Right lobe of liver (tissue), 6 donors: ENCODE measurements at regions not wholly inside any gene's neighbourhood (a gene's known extent, or its start where the extent isn't known, plus 50 kb on each side); places are given as distances from the start of the nearest gene placed in this dataset.
A peak's percentile ranks its signal among the peaks of the same experiment; 100 is the strongest.

Experiments
- ATAC-seq, 4 donors: fragments of 200-7000 bp; cut with Tn5 transposase; one replicate each; pipeline ENCODE4 v1.9.1; 2020; ENCODE audit warnings: mild to moderate bottlenecking in 4 of 4, moderate library complexity in 4 of 4
- DNase-seq, 3 donors: peaks; one replicate each; pipeline ENCODE4 v3.0.0-alpha.2; 2020
- H3K27ac ChIP-seq, 3 donors: fragments of 200-600 bp; one replicate each; pipeline ENCODE4 v1.8.0; 2022
- H3K27me3 ChIP-seq, 2 donors: fragments of 200-600 bp; one replicate each; pipeline ENCODE4 v1.8.0; 2022
- H3K36me3 ChIP-seq, 4 donors: fragments of 200-600 bp; sonication (generic) in 1 of 4; one replicate each; pipeline versions ENCODE4 v1.5.1 to v1.8.0; 2017 to 2022; ENCODE audit warnings: control low read depth in 1 of 4
- H3K4me1 ChIP-seq, 4 donors: fragments of 200-600 bp; sonication (generic) in 1 of 4; one replicate each; pipeline versions ENCODE4 v1.5.1 to v1.8.0; 2017 to 2022; ENCODE audit warnings: control low read depth in 1 of 4
- H3K4me3 ChIP-seq, 3 donors: fragments of 200-600 bp; one replicate each; pipeline ENCODE4 v1.8.0; 2022
- H3K9me3 ChIP-seq, 4 donors: fragments of 200-600 bp; sonication (generic) in 1 of 4; one replicate each; pipeline versions ENCODE4 v1.5.1 to v1.8.0; 2017 to 2022; ENCODE audit warnings: control low read depth in 1 of 4
- CTCF ChIP-seq, 4 donors: fragments of 200-600 bp in 3 of 4; fragments of 450-650 bp in 1 of 4; IDR thresholded peaks; one replicate each; pipeline versions ENCODE4 v1.5.1 to v1.8.0; 2016 to 2022; ENCODE audit warnings: antibody characterized with exemption in 4 of 4, mild to moderate bottlenecking in 2 of 4
- POLR2A ChIP-seq: fragments of 450-650 bp; IDR thresholded peaks from one replicate; pipeline ENCODE4 v1.6.1; 2017; ENCODE audit warnings: antibody characterized with exemption, mild to moderate bottlenecking
- WGBS: methylation state at CpG from one replicate; pipeline ENCODE4 v1.1.6; 2018; ENCODE audit warnings: low coverage, low lambda C conversion rate; ENCODE audit not compliant: insufficient coverage; ENCODE audit errors: missing lambda C conversion rate; 5-methylcytosine and 5-hydroxymethylcytosine counted together
- intact Hi-C, 2 donors: fragments of 100-400 bp; cut with DNase I; formaldehyde crosslinking; loops; one replicate each; pipeline versions ENCODE4 v1.11.2 to v1.14.1; 2022
- donor health status: DM: no; HTN: yes; CAD: no.
- donor health status: DM: no; HTN: no; CAD: no.
- donor health status: DM: no; HTN: no; CAD: no.
- donor health status: DM: no; HTN: yes; CAD: no.
- donor health status: DM: no; HTN: yes; CAD: no.

GRCh38 chr7:12485845-12486244, 82.2 kb upstream of the VWDE start:
- no peak for ATAC-seq
- H3K36me3 ChIP-seq = no peaks in the 10 kb centered on the region
- no peak for DNase-seq
- H3K27me3 ChIP-seq = no peaks in the 10 kb centered on the region
- H3K4me3 ChIP-seq = no peak overlapping the region
- 100% methylated on average over 2 of the region's 2 CpGs for WGBS
- no peak overlapping the region for H3K27ac ChIP-seq
- intact Hi-C loops = no loop called here
- H3K4me1 ChIP-seq = no peaks in the 10 kb centered on the region
- H3K9me3 ChIP-seq = no peaks in the 10 kb centered on the region
- TF ChIP-seq POLR2A (no peak), CTCF (IDR thresholded peaks at IDR 0.05) (no peak)

- DNase-seq (no peak), ATAC-seq (no peak)
- TF ChIP-seq CTCF (IDR thresholded peaks at IDR 0.05) (no peak), POLR2A (no peak)
- no peaks in the 10 kb centered on the region for H3K9me3 ChIP-seq
- intact Hi-C loops = no loop called here
- H3K36me3 ChIP-seq = no peaks in the 10 kb centered on the region
- H3K27ac ChIP-seq = no peak overlapping the region
- H3K4me1 ChIP-seq = no peaks in the 10 kb centered on the region
- H3K27me3 ChIP-seq = no peaks in the 10 kb centered on the region
- H3K4me3 ChIP-seq = no peak overlapping the region
These were observed 82.2 kb upstream of the SCIN start for GRCh38 chr7:12488341-12488740.

GRCh38 chr7:12490107-12490688, 80.3 kb upstream of the SCIN start:
- Histone ChIP-seq H3K27me3 (no peaks in the 10 kb centered on the region), H3K9me3 (no peaks in the 10 kb centered on the region), H3K4me1 (no peaks in the 10 kb centered on the region), H3K4me3 (no peak overlapping the region), H3K27ac (no peak overlapping the region), H3K36me3 (no peaks in the 10 kb centered on the region)
- intact Hi-C loops = no loop called here
- ATAC-seq (peak; percentile 41 to 78 (median 60)), DNase-seq (no peak)
- WGBS = 4% methylated on average over 2 of the region's 2 CpGs
- TF ChIP-seq POLR2A (no peak), CTCF (IDR thresholded peaks at IDR 0.05) (peak; percentile 37 to 57 (median 50))

GRCh38 chr7:12490940-12491339, 79.6 kb upstream of the SCIN start:
- DNase-seq (no peak), ATAC-seq (no peak)
- Histone ChIP-seq H3K9me3 (no peaks in the 10 kb centered on the region), H3K27ac (no peak overlapping the region), H3K4me1 (no peaks in the 10 kb centered on the region), H3K36me3 (no peaks in the 10 kb centered on the region), H3K4me3 (no peak overlapping the region), H3K27me3 (no peaks in the 10 kb centered on the region)
- WGBS = 40% methylated on average over 2 of the region's 2 CpGs
- no peak for TF ChIP-seq POLR2A
- TF ChIP-seq CTCF (IDR thresholded peaks at IDR 0.05) = no peak
- intact Hi-C loops = no loop called here

- H3K27me3 ChIP-seq = no peaks in the 10 kb centered on the region
- 73% methylated on average over 3 of the region's 3 CpGs for WGBS
- DNase-seq = no peak
- no peaks in the 10 kb centered on the region for H3K9me3 ChIP-seq
- TF ChIP-seq POLR2A (no peak), CTCF (IDR thresholded peaks at IDR 0.05) (no peak)
- no peaks in the 10 kb centered on the region for H3K36me3 ChIP-seq
- ATAC-seq = no peak
- intact Hi-C loops = no loop called here
- no peak overlapping the region for H3K27ac ChIP-seq
- H3K4me1 ChIP-seq = no peaks in the 10 kb centered on the region
- H3K4me3 ChIP-seq = no peak overlapping the region
These were observed 79.0 kb upstream of the SCIN start for GRCh38 chr7:12491526-12491925.
